ENCODE measurements at regions not wholly inside any gene's neighbourhood (a gene's known extent, or its start where the extent isn't known, plus 50 kb on each side); places are given as distances from the start of the nearest gene placed in this dataset.
A peak's percentile ranks its signal among the peaks of the same experiment; 100 is the strongest.

DNA sequence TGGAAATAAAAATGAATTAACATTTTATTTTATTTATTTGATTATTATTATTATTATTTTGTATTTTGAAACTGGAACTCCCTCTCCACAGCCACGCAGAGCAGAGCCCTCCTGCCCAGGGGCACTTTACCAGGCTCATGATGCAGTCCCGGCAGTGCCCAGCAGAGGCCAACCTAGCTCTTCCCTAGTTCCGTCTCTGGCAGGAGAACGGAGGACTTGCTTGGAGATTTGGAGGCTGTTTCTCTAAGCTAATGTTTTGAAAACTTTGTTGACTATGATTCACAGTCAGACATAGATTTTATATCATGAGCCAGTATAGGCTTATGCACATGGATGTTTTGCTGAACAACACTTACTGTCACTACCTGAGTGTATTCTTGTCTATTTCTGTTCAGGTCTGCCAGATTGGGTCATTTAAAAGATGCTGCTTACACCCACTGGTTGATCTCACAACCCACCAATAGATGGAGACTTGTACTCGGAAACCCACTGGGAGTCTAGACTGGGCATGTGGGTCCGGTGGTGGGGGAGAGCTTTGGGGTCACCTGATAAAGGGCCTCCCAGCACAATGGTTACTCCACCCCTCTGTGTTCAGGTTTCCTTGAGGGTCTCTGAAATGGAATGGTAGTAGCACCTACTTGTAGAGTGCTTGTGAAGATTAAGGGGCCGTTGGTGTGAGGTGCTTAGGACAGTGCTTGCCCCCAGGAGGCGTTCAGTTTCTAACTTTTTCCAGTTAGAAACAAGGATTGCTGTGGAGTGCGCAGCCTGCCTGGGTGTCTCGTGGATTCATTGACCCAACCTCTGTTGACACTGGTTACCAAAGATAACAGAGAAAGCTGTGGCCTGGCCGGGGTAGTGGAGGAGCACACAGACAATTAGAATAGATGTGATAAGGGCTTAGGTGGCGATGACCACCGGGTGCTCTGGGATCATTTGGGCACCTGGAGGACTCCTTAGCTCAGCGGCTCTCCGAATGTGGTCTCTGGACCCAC lies 177.3 kb downstream of the HAUS1 start:
- POLR2A ChIA-PET = interaction anchor here (0.7 to 1.0 kb wide), 2 partner anchors 55 to 108 kb away, joined by 3 read pairs; a partner anchor contains a TSS
- CTCF ChIA-PET = interaction anchor here (0.8 to 10.3 kb wide), 48 partner anchors 9 to 923 kb away, joined by 3 to 125 read pairs (median 5); partner anchors contain the start of gene LOXHD1
- TF ChIP-seq, protein P1, sequence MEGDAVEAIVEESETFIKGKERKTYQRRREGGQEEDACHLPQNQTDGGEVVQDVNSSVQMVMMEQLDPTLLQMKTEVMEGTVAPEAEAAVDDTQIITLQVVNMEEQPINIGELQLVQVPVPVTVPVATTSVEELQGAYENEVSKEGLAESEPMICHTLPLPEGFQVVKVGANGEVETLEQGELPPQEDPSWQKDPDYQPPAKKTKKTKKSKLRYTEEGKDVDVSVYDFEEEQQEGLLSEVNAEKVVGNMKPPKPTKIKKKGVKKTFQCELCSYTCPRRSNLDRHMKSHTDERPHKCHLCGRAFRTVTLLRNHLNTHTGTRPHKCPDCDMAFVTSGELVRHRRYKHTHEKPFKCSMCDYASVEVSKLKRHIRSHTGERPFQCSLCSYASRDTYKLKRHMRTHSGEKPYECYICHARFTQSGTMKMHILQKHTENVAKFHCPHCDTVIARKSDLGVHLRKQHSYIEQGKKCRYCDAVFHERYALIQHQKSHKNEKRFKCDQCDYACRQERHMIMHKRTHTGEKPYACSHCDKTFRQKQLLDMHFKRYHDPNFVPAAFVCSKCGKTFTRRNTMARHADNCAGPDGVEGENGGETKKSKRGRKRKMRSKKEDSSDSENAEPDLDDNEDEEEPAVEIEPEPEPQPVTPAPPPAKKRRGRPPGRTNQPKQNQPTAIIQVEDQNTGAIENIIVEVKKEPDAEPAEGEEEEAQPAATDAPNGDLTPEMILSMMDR (IDR thresholded peaks at IDR 0.05; ENCODE audit: insufficient read depth, low read length, missing control alignments) = peak; percentile 97
- no peak for DNase-seq (ENCODE audit: low read depth, low spot score)
- H3K4me3 ChIP-seq (ENCODE audit: low read depth, low read length) = no peak overlapping the region

DNA sequence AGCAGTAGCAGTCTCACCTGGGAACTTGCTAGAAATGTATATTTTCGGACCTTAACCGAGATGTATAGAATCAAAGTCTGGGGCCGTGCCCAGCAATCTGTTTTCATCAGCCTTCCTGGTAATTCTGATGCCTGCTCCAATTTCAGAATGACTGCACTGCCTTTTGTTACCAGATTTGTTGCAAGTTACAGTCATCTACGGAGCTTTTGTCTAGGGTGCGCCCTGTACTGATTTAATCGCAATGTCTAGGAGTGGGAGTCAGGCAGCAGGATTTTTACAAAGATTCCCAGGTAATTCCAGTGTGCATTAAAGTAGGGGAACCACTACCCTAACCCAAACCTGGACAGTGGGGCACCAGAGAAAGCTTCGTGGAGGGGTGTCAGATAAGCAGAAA lies 178.0 kb downstream of the HAUS1 start:
- ChIA-PET POLR2A (interaction anchor here (0.7 kb wide), 1 partner anchor 56 kb away, joined by 3 read pairs; no protein-coding TSS in a partner anchor), CTCF (interaction anchor here (0.9 to 10.3 kb wide), 28 partner anchors 10 to 379 kb away, joined by 3 to 125 read pairs (median 8); partner anchors contain the start of gene LOXHD1)
- no peak for DNase-seq (ENCODE audit: low read depth, low spot score)
- no peak overlapping the region for H3K4me3 ChIP-seq (ENCODE audit: low read depth, low read length)
- TF ChIP-seq, protein P1 (IDR thresholded peaks at IDR 0.05; ENCODE audit: insufficient read depth, low read length, missing control alignments) = no peak

DNA sequence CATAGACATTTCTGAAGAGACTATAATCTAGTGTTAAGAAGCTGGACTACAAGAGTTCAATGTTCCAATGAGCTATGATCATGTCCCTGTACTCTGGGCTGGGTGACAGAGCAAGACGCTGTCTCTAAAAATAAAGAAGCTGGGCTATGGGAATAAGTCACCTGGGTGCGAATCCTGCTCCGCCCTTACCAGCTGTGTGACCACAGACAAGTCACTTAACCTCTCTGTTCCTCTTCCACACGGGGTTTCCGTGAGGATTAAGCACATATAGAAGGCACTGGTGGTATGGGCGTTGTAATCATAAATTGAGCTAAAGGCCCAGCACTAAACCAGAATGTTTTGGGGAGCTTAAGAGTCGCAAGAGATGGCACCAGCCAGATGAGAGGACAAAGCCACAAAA lies 178.5 kb downstream of the HAUS1 start:
- CTCF ChIA-PET = interaction anchor here (0.9 to 10.3 kb wide), 18 partner anchors 9 to 378 kb away, joined by 3 to 125 read pairs (median 15); partner anchors contain the start of gene LOXHD1
- DNase-seq (ENCODE audit: low read depth, low spot score) = no peak
- H3K4me3 ChIP-seq (ENCODE audit: low read depth, low read length) = no peak overlapping the region
- TF ChIP-seq, protein P1 (IDR thresholded peaks at IDR 0.05; ENCODE audit: insufficient read depth, low read length, missing control alignments) = no peak
- POLR2A ChIA-PET = no interaction called here

DNA sequence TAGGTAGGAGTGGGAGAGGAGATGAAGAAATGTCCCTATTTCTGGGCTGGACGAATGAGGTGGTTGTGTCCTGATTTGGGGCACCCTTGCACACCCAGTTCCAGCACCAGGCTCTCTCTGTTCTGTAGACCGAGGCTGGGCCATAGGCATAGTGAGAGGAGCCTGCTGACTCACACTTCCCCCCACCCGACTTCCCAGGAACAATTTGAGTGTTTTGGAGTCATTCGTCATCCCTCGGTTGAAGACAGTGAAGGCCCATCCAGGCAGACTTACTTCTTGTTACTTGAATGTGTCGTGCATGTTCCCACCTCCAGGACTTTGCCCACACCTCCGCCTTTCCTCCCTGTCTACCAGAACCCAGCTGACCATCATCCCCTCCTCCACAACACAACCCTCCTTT lies 179.1 kb downstream of the HAUS1 start:
- no peak for DNase-seq (ENCODE audit: low read depth, low spot score)
- ChIA-PET CTCF (interaction anchor here (0.9 to 10.3 kb wide), 12 partner anchors 9 to 378 kb away, joined by 3 to 125 read pairs (median 22); partner anchors contain the start of gene LOXHD1), POLR2A (no interaction called here)
- TF ChIP-seq, protein P1 (IDR thresholded peaks at IDR 0.05; ENCODE audit: insufficient read depth, low read length, missing control alignments) = no peak
- H3K4me3 ChIP-seq (ENCODE audit: low read depth, low read length) = no peak overlapping the region

DNA sequence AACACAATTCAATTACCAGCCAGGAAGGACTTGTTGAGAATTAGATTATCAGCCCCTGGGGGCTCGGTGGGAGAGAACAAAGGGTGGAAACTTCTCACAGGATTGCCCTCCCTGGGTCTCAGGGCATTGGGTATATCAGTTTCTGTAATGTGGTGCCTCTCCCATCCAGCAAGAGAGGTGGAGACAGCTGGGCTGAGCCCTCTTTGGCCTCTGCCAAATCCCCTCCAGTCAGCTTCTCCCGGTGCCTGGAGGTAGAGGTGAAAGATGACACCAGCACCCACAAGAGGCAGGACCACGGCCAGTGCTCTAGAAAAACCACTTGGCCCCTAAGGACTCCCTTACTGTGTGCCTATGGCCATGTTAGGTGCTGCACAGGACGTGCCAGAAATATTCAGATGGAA lies 179.7 kb downstream of the HAUS1 start:
- POLR2A ChIA-PET = no interaction called here
- TF ChIP-seq, protein P1 (IDR thresholded peaks at IDR 0.05; ENCODE audit: insufficient read depth, low read length, missing control alignments) = no peak
- CTCF ChIA-PET = interaction anchor here (0.9 to 10.3 kb wide), 6 partner anchors 11 to 373 kb away, joined by 3 to 125 read pairs (median 18); partner anchors contain the start of gene LOXHD1
- H3K4me3 ChIP-seq (ENCODE audit: low read depth, low read length) = no peak overlapping the region
- DNase-seq (ENCODE audit: low read depth, low spot score) = no peak

DNA sequence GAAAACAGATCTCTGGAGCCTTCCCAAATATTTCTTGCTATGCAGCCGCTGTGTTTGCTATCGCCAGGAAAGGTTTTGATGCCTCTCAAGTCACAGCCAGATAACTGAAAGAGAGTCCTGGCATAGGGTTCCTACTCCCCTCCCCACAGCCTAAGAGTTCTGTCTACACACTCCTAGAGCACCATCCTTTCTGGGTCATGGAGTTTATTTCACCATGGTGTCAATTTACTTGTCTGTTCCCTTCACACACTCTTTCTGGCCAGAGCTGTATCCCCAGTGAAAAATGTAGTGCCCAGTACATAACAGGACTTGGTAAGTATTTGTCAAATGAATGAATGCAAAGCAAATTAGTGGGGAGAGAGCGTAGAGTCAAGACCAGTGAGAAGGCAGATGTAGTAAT lies 185.3 kb downstream of the HAUS1 start:
- no peak overlapping the region for H3K4me3 ChIP-seq (ENCODE audit: low read depth, low read length)
- POLR2A ChIA-PET = no interaction called here
- no peak for DNase-seq (ENCODE audit: low read depth, low spot score)
- CTCF ChIA-PET = interaction anchor here (4.7 kb wide), 1 partner anchor 8 kb away, joined by 32 read pairs; no protein-coding TSS in a partner anchor
- TF ChIP-seq, protein P1 (IDR thresholded peaks at IDR 0.05; ENCODE audit: insufficient read depth, low read length, missing control alignments) = no peak
